Fibroblast of upper back skin (primary cell): ENCODE measurements at regions not wholly inside any gene's neighbourhood (a gene's known extent, or its start where the extent isn't known, plus 50 kb on each side); places are given as distances from the start of the nearest gene placed in this dataset.

Experiments used
- DNase-seq: peaks from one replicate; pipeline ENCODE4 v3.0.0-alpha.2; 2013

- peak; percentile 27 for DNase-seq
Observed at GRCh38 chr7:41163991-41164390, 538.9 kb downstream of the INHBA start.

GRCh38 chr7:41162612-41163011 lies 540.3 kb downstream of the INHBA start:
- peak; percentile 42 for DNase-seq

- DNase-seq = no peak
Observed at GRCh38 chr7:41161041-41161587, 541.8 kb downstream of the INHBA start.

GRCh38 chr7:41156268-41156667 lies 546.6 kb downstream of the INHBA start:
- DNase-seq = no peak

GRCh38 chr7:41153268-41153667 lies 549.6 kb downstream of the INHBA start:
- DNase-seq = no peak

- no peak for DNase-seq
Observed at GRCh38 chr7:41152179-41152678, 550.7 kb downstream of the INHBA start.

GRCh38 chr7:41149576-41149975 lies 553.3 kb downstream of the INHBA start:
- no peak for DNase-seq

GRCh38 chr7:41148521-41148951 lies 554.4 kb downstream of the INHBA start:
- peak; percentile 90 for DNase-seq

GRCh38 chr7:41147606-41148485 lies 555.0 kb downstream of the INHBA start:
- DNase-seq = peak; percentile 31

GRCh38 chr7:41146429-41146828 lies 556.5 kb downstream of the INHBA start:
- DNase-seq = no peak

GRCh38 chr7:41145656-41146055 lies 557.2 kb downstream of the INHBA start:
- DNase-seq = no peak

- no peak for DNase-seq
Observed at GRCh38 chr7:41142904-41143473, 559.9 kb downstream of the INHBA start.

GRCh38 chr7:41139789-41140188 lies 563.1 kb downstream of the INHBA start:
- no peak for DNase-seq

GRCh38 chr7:41136551-41136950 lies 566.3 kb downstream of the INHBA start:
- DNase-seq = no peak

- no peak for DNase-seq
Observed at GRCh38 chr7:41135511-41135910, 567.4 kb downstream of the INHBA start.

GRCh38 chr7:41134300-41135255 lies 568.3 kb downstream of the INHBA start:
- DNase-seq = peak; percentile 77

GRCh38 chr7:41133690-41134299 lies 569.1 kb downstream of the INHBA start:
- DNase-seq = no peak

- DNase-seq = no peak
Observed at GRCh38 chr7:41131956-41132355, 570.9 kb downstream of the INHBA start.

GRCh38 chr7:41130561-41131236 lies 572.2 kb downstream of the INHBA start:
- no peak for DNase-seq

GRCh38 chr7:41130086-41130485 lies 572.8 kb downstream of the INHBA start:
- no peak for DNase-seq

- DNase-seq = no peak
Observed at GRCh38 chr7:41125343-41125742, 577.5 kb downstream of the INHBA start.
